Fibroblast of lung (primary cell): ENCODE measurements at regions not wholly inside any gene's neighbourhood (a gene's known extent, or its start where the extent isn't known, plus 50 kb on each side); places are given as distances from the start of the nearest gene placed in this dataset.

Source experiments
- CTCF ChIP-seq, 2 donors: IDR thresholded peaks in 1 of 2; conservative IDR thresholded peaks in 1 of 2; 1 replicate in 1 of 2; 2 replicates in 1 of 2; pipeline ENCODE4 v1.5.1; 2011 to 2012; ENCODE audit warnings: low read length in 2 of 2, control low read depth in 1 of 2, inconsistent platforms in 1 of 2, low read depth in 1 of 2, mild to moderate bottlenecking in 1 of 2
- EZH2 ChIP-seq: IDR thresholded peaks from 2 replicates; pipeline ENCODE4 v1.5.1; 2012; ENCODE audit warnings: low read length, control low read depth, mild to moderate bottlenecking; ENCODE audit errors: missing control alignments

- no peak for TF ChIP-seq CTCF (conservative IDR thresholded peaks at IDR 0.05 in 1 of 2, IDR thresholded peaks at IDR 0.05 in 1 of 2; ENCODE audit: low read depth in 1 of 2, low read length in 2 of 2)
- no peak for TF ChIP-seq EZH2
Observed at GRCh38 chr1:239317948-239318347, 68.4 kb upstream of the CHRM3 start.
